NAMALWA (cell line): ENCODE measurements at regions not wholly inside any gene's neighbourhood (a gene's known extent, or its start where the extent isn't known, plus 50 kb on each side); places are given as distances from the start of the nearest gene placed in this dataset.
"Not testable (repeated sequence)": the region's sequence is repeated elsewhere in the genome, so short reads cannot be mapped to it uniquely, and the experiment has no call there.

Source experiments
- DNase-seq: peaks from one replicate; pipeline ENCODE4 v3.0.0-alpha.2; 2015; ENCODE audit warnings: low spot score

- not testable (repeated sequence) for DNase-seq
Measured at GRCh38 chr10:30697221-30697620, 67.7 kb upstream of the LYZL2 start.

GRCh38 chr10:30696416-30697185, 67.0 kb upstream of the LYZL2 start:
- not testable (repeated sequence) for DNase-seq

GRCh38 chr10:30695481-30696236, 66.1 kb upstream of the LYZL2 start:
- DNase-seq = not testable (repeated sequence)

- no peak for DNase-seq
Measured at GRCh38 chr10:30694518-30695228, 65.1 kb upstream of the LYZL2 start.

- DNase-seq = no peak
Measured at GRCh38 chr10:30691639-30692015, 62.1 kb upstream of the LYZL2 start.

GRCh38 chr10:30690948-30691638, 61.5 kb upstream of the LYZL2 start:
- not testable (repeated sequence) for DNase-seq

- no peak for DNase-seq
Measured at GRCh38 chr10:30688456-30688855, 58.9 kb upstream of the LYZL2 start.

GRCh38 chr10:30687698-30688213, 58.2 kb upstream of the LYZL2 start:
- DNase-seq = peak; percentile 82

- DNase-seq = no peak
Measured at GRCh38 chr10:30686708-30687107, 57.2 kb upstream of the LYZL2 start.

GRCh38 chr10:30683496-30683895, 53.9 kb upstream of the LYZL2 start:
- DNase-seq = no peak

GRCh38 chr10:30682377-30683199, 53.0 kb upstream of the LYZL2 start:
- not testable (repeated sequence) for DNase-seq

- DNase-seq = no peak
Measured at GRCh38 chr10:30680908-30681307, 51.4 kb upstream of the LYZL2 start.
